Iris pigment epithelial cell (primary cell): ENCODE measurements at regions not wholly inside any gene's neighbourhood (a gene's known extent, or its start where the extent isn't known, plus 50 kb on each side); places are given as distances from the start of the nearest gene placed in this dataset.
"Not testable (repeated sequence)": the region's sequence is repeated elsewhere in the genome, so short reads cannot be mapped to it uniquely, and the experiment has no call there.

Experiments
- DNase-seq: peaks from one replicate; pipeline ENCODE4 v3.0.0-alpha.2; 2011; ENCODE audit warnings: low read depth

- DNase-seq, result no peak
Observed at GRCh38 chr13:53405616-53406015, 377.0 kb downstream of the OLFM4 start.

- no peak for DNase-seq
Observed at GRCh38 chr13:53408306-53408705, 379.7 kb downstream of the OLFM4 start.

GRCh38 chr13:53408847-53409568 is 380.4 kb downstream of the OLFM4 start:
- DNase-seq, result no peak

GRCh38 chr13:53411463-53411862 is 382.9 kb downstream of the OLFM4 start:
- DNase-seq, result no peak

- no peak for DNase-seq
Observed at GRCh38 chr13:53415135-53415534, 386.5 kb downstream of the OLFM4 start.

- DNase-seq, result no peak
Observed at GRCh38 chr13:53417601-53418000, 389.0 kb downstream of the OLFM4 start.

- no peak for DNase-seq
Observed at GRCh38 chr13:53422415-53422814, 393.8 kb downstream of the OLFM4 start.

GRCh38 chr13:53436396-53436795 is 407.8 kb downstream of the OLFM4 start:
- no peak for DNase-seq

GRCh38 chr13:53439439-53440225 is 411.0 kb downstream of the OLFM4 start:
- DNase-seq, result no peak

- no peak for DNase-seq
Observed at GRCh38 chr13:53442979-53443378, 414.4 kb downstream of the OLFM4 start.

- DNase-seq, result no peak
Observed at GRCh38 chr13:53445686-53446085, 417.1 kb downstream of the OLFM4 start.

GRCh38 chr13:53447456-53447855 is 418.8 kb downstream of the OLFM4 start:
- no peak for DNase-seq

GRCh38 chr13:53447863-53448262 is 419.2 kb downstream of the OLFM4 start:
- no peak for DNase-seq

GRCh38 chr13:53452263-53452808 is 423.7 kb downstream of the OLFM4 start:
- not testable (repeated sequence) for DNase-seq

- DNase-seq, result no peak
Observed at GRCh38 chr13:53460796-53461195, 432.2 kb downstream of the OLFM4 start.

GRCh38 chr13:53463106-53463505 is 434.5 kb downstream of the OLFM4 start:
- no peak for DNase-seq

GRCh38 chr13:53466576-53466975 is 438.0 kb downstream of the OLFM4 start:
- no peak for DNase-seq

- no peak for DNase-seq
Observed at GRCh38 chr13:53473397-53473796, 444.8 kb downstream of the OLFM4 start.

GRCh38 chr13:53474878-53475277 is 446.3 kb downstream of the OLFM4 start:
- DNase-seq, result no peak

GRCh38 chr13:53490752-53491151 is 462.1 kb downstream of the OLFM4 start:
- DNase-seq, result no peak

- DNase-seq, result no peak
Observed at GRCh38 chr13:53494406-53494805, 465.8 kb downstream of the OLFM4 start.

GRCh38 chr13:53499576-53500133 is 471.0 kb downstream of the OLFM4 start:
- no peak for DNase-seq

- no peak for DNase-seq
Observed at GRCh38 chr13:53501387-53501786, 472.8 kb downstream of the OLFM4 start.
